ENCODE measurements at regions not wholly inside any gene's neighbourhood (a gene's known extent, or its start where the extent isn't known, plus 50 kb on each side); places are given as distances from the start of the nearest gene placed in this dataset.
A peak's percentile ranks its signal among the peaks of the same experiment; 100 is the strongest.

GRCh38 chr5:111670826-111671492 is 86.0 kb downstream of the NREP start:
- Mint-ChIP-seq H3K9me3 (no peaks in the 10 kb centered on the region), H3K27ac (ENCODE audit: unreplicated experiment) (no peak overlapping the region), H3K4me1 (peaks cover 9% of the 10 kb centered on the region), H3K4me3 (no peak overlapping the region), H3K36me3 (ENCODE audit: low read depth) (no peaks in the 10 kb centered on the region), H3K27me3 (ENCODE audit: low read depth) (no peaks in the 10 kb centered on the region)
- DNase-seq (ENCODE audit: low read depth, low spot score) = no peak
- peak; percentile 30 for TF ChIP-seq CTCF (conservative IDR thresholded peaks at IDR 0.05)

- H3K36me3 Mint-ChIP-seq (ENCODE audit: low read depth) = no peaks in the 10 kb centered on the region
- no peaks in the 10 kb centered on the region for H3K27me3 Mint-ChIP-seq (ENCODE audit: low read depth)
- no peak overlapping the region for H3K27ac Mint-ChIP-seq (ENCODE audit: unreplicated experiment)
- no peak overlapping the region for H3K4me3 Mint-ChIP-seq
- no peaks in the 10 kb centered on the region for H3K9me3 Mint-ChIP-seq
- no peak for TF ChIP-seq CTCF (conservative IDR thresholded peaks at IDR 0.05)
- H3K4me1 Mint-ChIP-seq = no peaks in the 10 kb centered on the region
- DNase-seq (ENCODE audit: low read depth, low spot score) = no peak
Measured at GRCh38 chr5:111668477-111669414, 88.2 kb downstream of the NREP start.

GRCh38 chr5:111667128-111667736 is 89.8 kb downstream of the NREP start:
- Mint-ChIP-seq H3K27ac (ENCODE audit: unreplicated experiment) (no peak overlapping the region), H3K9me3 (no peaks in the 10 kb centered on the region), H3K36me3 (ENCODE audit: low read depth) (no peaks in the 10 kb centered on the region), H3K4me3 (no peak overlapping the region), H3K4me1 (no peaks in the 10 kb centered on the region), H3K27me3 (ENCODE audit: low read depth) (no peaks in the 10 kb centered on the region)
- DNase-seq (ENCODE audit: low read depth, low spot score) = no peak
- TF ChIP-seq CTCF (conservative IDR thresholded peaks at IDR 0.05) = no peak

- no peak overlapping the region for H3K4me3 Mint-ChIP-seq
- H3K27me3 Mint-ChIP-seq (ENCODE audit: low read depth) = no peaks in the 10 kb centered on the region
- H3K27ac Mint-ChIP-seq (ENCODE audit: unreplicated experiment) = no peak overlapping the region
- DNase-seq (ENCODE audit: low read depth, low spot score) = no peak
- H3K9me3 Mint-ChIP-seq = peaks cover 8% of the 10 kb centered on the region
- no peaks in the 10 kb centered on the region for H3K4me1 Mint-ChIP-seq
- TF ChIP-seq CTCF (conservative IDR thresholded peaks at IDR 0.05) = no peak
- peaks cover 8% of the 10 kb centered on the region for H3K36me3 Mint-ChIP-seq (ENCODE audit: low read depth)
Measured at GRCh38 chr5:111656580-111656979, 100.4 kb downstream of the NREP start.

GRCh38 chr5:111655169-111655924 is 101.6 kb downstream of the NREP start:
- no peak overlapping the region for H3K27ac Mint-ChIP-seq (ENCODE audit: unreplicated experiment)
- TF ChIP-seq CTCF (conservative IDR thresholded peaks at IDR 0.05) = no peak
- H3K27me3 Mint-ChIP-seq (ENCODE audit: low read depth) = no peaks in the 10 kb centered on the region
- peaks cover 4% of the 10 kb centered on the region for H3K36me3 Mint-ChIP-seq (ENCODE audit: low read depth)
- DNase-seq (ENCODE audit: low read depth, low spot score) = no peak
- H3K4me3 Mint-ChIP-seq = no peak overlapping the region
- no peaks in the 10 kb centered on the region for H3K4me1 Mint-ChIP-seq
- H3K9me3 Mint-ChIP-seq = peaks cover 6% of the 10 kb centered on the region
